Endodermal cell (in vitro differentiated cells): ENCODE measurements at regions not wholly inside any gene's neighbourhood (a gene's known extent, or its start where the extent isn't known, plus 50 kb on each side); places are given as distances from the start of the nearest gene placed in this dataset.

ENCODE experiments used
- DNase-seq: peaks from one replicate; pipeline ENCODE4 v3.0.0-alpha.2; 2017
- H3K27ac ChIP-seq: 2 replicates; pipeline ENCODE4 v1.5.1; 2013; ENCODE audit warnings: mild to moderate bottlenecking, low read depth, low read length, moderate library complexity
- H3K27me3 ChIP-seq: 2 replicates; pipeline ENCODE4 v1.6.1; 2013; ENCODE audit warnings: mild to moderate bottlenecking, low read length, moderate library complexity; ENCODE audit not compliant: insufficient read depth, control insufficient read depth, poor library complexity, severe bottlenecking
- H3K36me3 ChIP-seq: 2 replicates; pipeline ENCODE4 v1.7.0; 2013; ENCODE audit warnings: mild to moderate bottlenecking, low read length, moderate library complexity; ENCODE audit not compliant: control insufficient read depth, insufficient read depth
- H3K4me1 ChIP-seq: one replicate; pipeline ENCODE4 v1.7.0; 2013; ENCODE audit warnings: low read length; ENCODE audit not compliant: control insufficient read depth, insufficient read depth
- H3K4me3 ChIP-seq: 2 replicates; pipeline ENCODE4 v1.5.1; 2013; ENCODE audit warnings: mild to moderate bottlenecking, low read length, moderate library complexity
- H3K9ac ChIP-seq: 2 replicates; pipeline ENCODE4 v1.6.1; 2013; ENCODE audit warnings: mild to moderate bottlenecking, low read length, moderate library complexity; ENCODE audit not compliant: poor library complexity, severe bottlenecking; ENCODE audit errors: extremely low read depth
- H3K9me3 ChIP-seq: 2 replicates; pipeline ENCODE4 v1.6.1; 2013; ENCODE audit warnings: mild to moderate bottlenecking, low read length, moderate library complexity; ENCODE audit not compliant: control insufficient read depth
- H3K27ac Mint-ChIP-seq: 2 replicates; pipeline ENCODE4 v1.8.0; 2020; ENCODE audit warnings: mixed read lengths
- H3K27me3 Mint-ChIP-seq: 2 replicates; pipeline ENCODE4 v1.8.0; 2021; ENCODE audit warnings: mild to moderate bottlenecking, mixed read lengths; ENCODE audit not compliant: insufficient read depth
- H3K36me3 Mint-ChIP-seq: 2 replicates; pipeline ENCODE4 v1.8.0; 2020; ENCODE audit warnings: low read depth, mixed read lengths
- H3K4me1 Mint-ChIP-seq: 2 replicates; pipeline ENCODE4 v1.8.0; 2020; ENCODE audit warnings: mixed read lengths
- H3K4me3 Mint-ChIP-seq: 2 replicates; pipeline ENCODE4 v1.8.0; 2020; ENCODE audit warnings: mild to moderate bottlenecking, moderate library complexity, mixed read lengths
- H3K9me3 Mint-ChIP-seq: 2 replicates; pipeline ENCODE4 v1.8.0; 2020; ENCODE audit warnings: mild to moderate bottlenecking, mixed read lengths
- WGBS, 2 experiments: methylation state at CpG; one replicate each; pipeline versions ENCODE4 v1.1.5 to v1.1.7; 2013; ENCODE audit warnings: missing lambda C conversion rate in 2 of 2, mixed read lengths in 1 of 2; ENCODE audit not compliant: insufficient coverage in 1 of 2, insufficient read length in 1 of 2; 5-methylcytosine and 5-hydroxymethylcytosine counted together
- TF ChIP-seq, protein P1 (sequence below): fragments of 200-600 bp; sonication (generic); conservative IDR thresholded peaks from 2 replicates; pipeline ENCODE4 v1.5.0; 2021; ENCODE audit warnings: antibody characterized with exemption, mild to moderate bottlenecking

DNA sequence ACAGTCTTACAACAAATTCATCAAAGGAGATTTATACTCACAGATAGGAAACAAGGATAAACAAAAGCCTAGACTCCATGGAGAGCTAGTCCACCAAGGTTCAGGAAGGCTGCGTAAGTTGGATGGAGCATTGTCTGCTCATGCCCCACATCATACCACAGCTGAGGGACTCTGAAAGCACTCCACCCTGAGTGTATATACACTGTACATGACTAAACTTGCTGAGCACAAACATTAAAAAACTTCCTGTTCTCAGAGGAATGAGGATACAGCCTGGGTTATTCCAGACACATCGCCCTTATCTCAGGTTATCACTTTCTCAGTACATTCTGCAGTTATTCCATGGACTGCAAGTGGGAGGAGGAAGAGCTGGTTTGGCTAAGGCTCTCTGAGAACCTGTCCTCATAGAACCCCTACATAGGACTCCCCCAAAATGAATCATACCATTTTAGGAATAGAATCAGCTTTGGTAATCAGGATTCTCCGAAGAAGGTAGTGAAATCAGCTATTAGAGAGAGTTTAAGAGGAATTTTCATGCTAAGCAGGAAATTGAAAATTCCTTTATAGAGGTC, 58.0 kb upstream of the PRMT6 start:
- WGBS, 2 experiments: 86 to 100% methylated on average over 2 to 3 of the region's 3 CpGs
- Histone ChIP-seq H3K36me3 (no peaks in the 10 kb centered on the region), H3K4me1 (no peaks in the 10 kb centered on the region), H3K9ac (no peak overlapping the region), H3K4me3 (no peak overlapping the region), H3K27ac (no peak overlapping the region), H3K27me3 (no peaks in the 10 kb centered on the region), H3K9me3 (no peaks in the 10 kb centered on the region)
- no peak for DNase-seq
- Mint-ChIP-seq H3K9me3 (no peaks in the 10 kb centered on the region), H3K27ac (no peak overlapping the region), H3K36me3 (no peaks in the 10 kb centered on the region), H3K27me3 (no peaks in the 10 kb centered on the region), H3K4me1 (no peaks in the 10 kb centered on the region), H3K4me3 (no peak overlapping the region)
- TF ChIP-seq, protein P1, sequence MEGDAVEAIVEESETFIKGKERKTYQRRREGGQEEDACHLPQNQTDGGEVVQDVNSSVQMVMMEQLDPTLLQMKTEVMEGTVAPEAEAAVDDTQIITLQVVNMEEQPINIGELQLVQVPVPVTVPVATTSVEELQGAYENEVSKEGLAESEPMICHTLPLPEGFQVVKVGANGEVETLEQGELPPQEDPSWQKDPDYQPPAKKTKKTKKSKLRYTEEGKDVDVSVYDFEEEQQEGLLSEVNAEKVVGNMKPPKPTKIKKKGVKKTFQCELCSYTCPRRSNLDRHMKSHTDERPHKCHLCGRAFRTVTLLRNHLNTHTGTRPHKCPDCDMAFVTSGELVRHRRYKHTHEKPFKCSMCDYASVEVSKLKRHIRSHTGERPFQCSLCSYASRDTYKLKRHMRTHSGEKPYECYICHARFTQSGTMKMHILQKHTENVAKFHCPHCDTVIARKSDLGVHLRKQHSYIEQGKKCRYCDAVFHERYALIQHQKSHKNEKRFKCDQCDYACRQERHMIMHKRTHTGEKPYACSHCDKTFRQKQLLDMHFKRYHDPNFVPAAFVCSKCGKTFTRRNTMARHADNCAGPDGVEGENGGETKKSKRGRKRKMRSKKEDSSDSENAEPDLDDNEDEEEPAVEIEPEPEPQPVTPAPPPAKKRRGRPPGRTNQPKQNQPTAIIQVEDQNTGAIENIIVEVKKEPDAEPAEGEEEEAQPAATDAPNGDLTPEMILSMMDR: no peak

DNA sequence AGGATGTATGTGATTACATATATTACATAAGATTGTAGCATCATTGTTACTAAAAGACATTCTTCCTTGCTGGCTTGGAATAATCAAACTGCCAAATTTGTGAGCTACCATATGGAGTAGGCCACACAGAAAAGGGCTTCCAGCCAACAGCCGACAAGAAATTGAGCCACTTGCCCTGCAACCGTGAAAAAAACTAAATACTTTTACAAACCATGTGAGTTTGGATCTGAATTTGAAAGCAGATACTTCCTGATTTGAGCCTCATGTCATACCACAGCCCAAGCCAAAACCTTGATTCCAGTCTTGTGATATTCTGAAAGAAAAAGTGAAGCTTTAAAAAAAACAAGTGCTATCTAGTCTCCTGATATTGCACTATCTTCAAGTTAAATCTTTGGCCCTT, 55.6 kb upstream of the PRMT6 start:
- H3K9me3 ChIP-seq: no peaks in the 10 kb centered on the region
- H3K36me3 Mint-ChIP-seq: no peaks in the 10 kb centered on the region
- no peaks in the 10 kb centered on the region for H3K4me1 ChIP-seq
- no peak overlapping the region for H3K9ac ChIP-seq
- H3K27me3 ChIP-seq: no peaks in the 10 kb centered on the region
- H3K9me3 Mint-ChIP-seq: no peaks in the 10 kb centered on the region
- no peak overlapping the region for H3K27ac Mint-ChIP-seq
- H3K4me3 Mint-ChIP-seq: no peak overlapping the region
- WGBS, 2 experiments: 80 to 86% methylated on average over 1 to 2 of the region's 2 CpGs
- no peaks in the 10 kb centered on the region for H3K4me1 Mint-ChIP-seq
- TF ChIP-seq, protein P1: no peak
- no peak for DNase-seq
- no peaks in the 10 kb centered on the region for H3K36me3 ChIP-seq
- H3K27me3 Mint-ChIP-seq: no peaks in the 10 kb centered on the region
- H3K4me3 ChIP-seq: no peak overlapping the region
- H3K27ac ChIP-seq: no peak overlapping the region

DNA sequence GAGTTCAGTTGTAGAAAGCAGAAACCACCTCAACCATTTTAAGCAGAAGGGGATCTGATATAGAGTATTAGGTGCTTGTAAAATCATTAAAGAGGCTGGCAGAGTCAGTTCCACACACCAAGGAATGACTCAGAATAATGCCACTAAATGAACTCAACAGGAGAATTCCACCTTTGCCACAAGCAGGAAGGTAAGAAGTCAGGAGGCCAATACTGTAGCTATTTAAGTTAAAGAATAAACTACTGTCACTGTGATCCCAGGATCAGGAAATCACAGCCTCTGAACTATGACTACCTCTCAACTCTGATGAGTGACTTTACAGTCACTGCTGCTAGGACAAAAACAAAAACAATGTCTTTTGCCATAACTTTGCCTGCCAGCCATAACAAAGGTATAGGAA, 52.5 kb upstream of the PRMT6 start:
- Histone ChIP-seq H3K4me1 (no peaks in the 10 kb centered on the region), H3K36me3 (no peaks in the 10 kb centered on the region), H3K9me3 (no peaks in the 10 kb centered on the region), H3K27me3 (no peaks in the 10 kb centered on the region), H3K9ac (no peak overlapping the region), H3K4me3 (no peak overlapping the region), H3K27ac (no peak overlapping the region)
- Mint-ChIP-seq H3K9me3 (no peaks in the 10 kb centered on the region), H3K4me3 (no peak overlapping the region), H3K27ac (no peak overlapping the region), H3K4me1 (no peaks in the 10 kb centered on the region), H3K27me3 (no peaks in the 10 kb centered on the region), H3K36me3 (no peaks in the 10 kb centered on the region)
- TF ChIP-seq, protein P1: no peak
- no peak for DNase-seq
